Panc1 (cell line): ENCODE measurements at regions not wholly inside any gene's neighbourhood (a gene's known extent, or its start where the extent isn't known, plus 50 kb on each side); places are given as distances from the start of the nearest gene placed in this dataset.

ENCODE experiments used
- ATAC-seq: fragments of 200-7000 bp; cut with Tn5 transposase; 2 replicates; pipeline ENCODE4 v1.9.1; 2020; ENCODE audit warnings: mild to moderate bottlenecking, moderate library complexity
- BruUV-seq: library from RNA; stranded (reverse); fragments of 400-500 nt; replicated peaks from 2 replicates; lab custom pipeline; 2021; lab: Mats Ljungman, UMichigan
- CTCF ChIA-PET: fragments of 300-600 bp; sonication (Branson Sonifier 250); formaldehyde crosslinking; loops from one replicate; lab custom pipeline; 2022; ENCODE audit warnings: antibody characterized with exemption; lab: Charles Lee
- POLR2A ChIA-PET: fragments of 300-600 bp; sonication (Branson Sonifier 250); formaldehyde crosslinking; loops from one replicate; lab custom pipeline; 2022; ENCODE audit warnings: antibody characterized with exemption; lab: Charles Lee
- DNase-seq: peaks from one replicate; pipeline ENCODE4 v3.0.0-alpha.2; 2010; ENCODE audit warnings: low read depth, low spot score
- H3K27ac ChIP-seq: 2 replicates; pipeline ENCODE4 v1.5.1; 2011; ENCODE audit warnings: mild to moderate bottlenecking, low read length, inconsistent platforms
- H3K27me3 ChIP-seq: fragments of 200-500 bp; sonication (Bioruptor generic); 2 replicates; pipeline ENCODE4 v1.6.0; 2014; ENCODE audit warnings: low read length, inconsistent platforms; ENCODE audit not compliant: control insufficient read depth, insufficient read depth
- H3K36me3 ChIP-seq: fragments of 200-500 bp; sonication (Bioruptor generic); 2 replicates; pipeline ENCODE4 v1.5.1; 2014; ENCODE audit warnings: inconsistent platforms, mild to moderate bottlenecking, low read length, moderate library complexity; ENCODE audit not compliant: control insufficient read depth, insufficient read depth
- H3K4me1 ChIP-seq: 2 replicates; pipeline ENCODE4 v1.5.1; 2011; ENCODE audit warnings: inconsistent platforms, mild to moderate bottlenecking, low read length, moderate library complexity; ENCODE audit not compliant: control insufficient read depth, insufficient read depth
- H3K4me3 ChIP-seq, 2 experiments: 2 replicates each; pipeline ENCODE4 v1.5.1; 2011 to 2012; ENCODE audit warnings: low read depth in 2 of 2, low read length in 2 of 2, mild to moderate bottlenecking in 2 of 2, inconsistent platforms in 1 of 2, moderate library complexity in 1 of 2
- H3K9me3 ChIP-seq: fragments of 200-500 bp; sonication (Bioruptor generic); 2 replicates; pipeline ENCODE4 v1.5.1; 2014; ENCODE audit warnings: low read depth, mild to moderate bottlenecking, inconsistent platforms, low read length, moderate library complexity; ENCODE audit not compliant: control insufficient read depth, insufficient read depth
- POLR2AphosphoS5 ChIP-seq: IDR thresholded peaks from 2 replicates; pipeline ENCODE4 v1.6.1; 2012; ENCODE audit warnings: mild to moderate bottlenecking, low read depth, low read length, moderate library complexity
- SIN3A ChIP-seq: IDR thresholded peaks from 2 replicates; pipeline ENCODE4 v1.6.1; 2012; ENCODE audit warnings: low read depth, mild to moderate bottlenecking, low read length, moderate library complexity, borderline replicate concordance; ENCODE audit not compliant: insufficient read depth
- TCF7L2 ChIP-seq: IDR thresholded peaks from 2 replicates; pipeline ENCODE4 v1.6.1; 2011; ENCODE audit warnings: mild to moderate bottlenecking, low read depth, low read length, inconsistent platforms
- in situ Hi-C: cut with HindIII; loops from 2 replicates; pipeline ENCODE4 v1.10.0; 2016; ENCODE audit warnings: low sequenced_read_pairs, low pct_unique_long_range_greater_than_20kb
- intact Hi-C: fragments of 100-400 bp; cut with micrococcal nuclease; formaldehyde crosslinking; loops from one replicate; pipeline ENCODE4 v1.10.0; 2022; ENCODE audit not compliant: unreplicated experiment
- TF ChIP-seq, protein P1 (sequence below), 2 experiments: IDR thresholded peaks; 2 replicates each; pipeline ENCODE4 v1.6.1; 2011 to 2012; ENCODE audit warnings: low read depth in 2 of 2, control low read depth in 1 of 2, low read length in 1 of 2, mild to moderate bottlenecking in 1 of 2, moderate library complexity in 1 of 2; ENCODE audit not compliant: insufficient read depth in 1 of 2
- TF ChIP-seq, protein P2 (sequence below): fragments of 450-650 bp; IDR thresholded peaks from 2 replicates; pipeline ENCODE4 v1.5.1; 2017; ENCODE audit warnings: mild to moderate bottlenecking

GRCh38 chr20:39756369-39756768 lies 794.2 kb downstream of the DHX35 start:
- no peaks in the 10 kb centered on the region for H3K27me3 ChIP-seq
- H3K9me3 ChIP-seq = no peaks in the 10 kb centered on the region
- in situ Hi-C loops (no loop called here), intact Hi-C loops (no loop called here)
- ATAC-seq = no peak
- CTCF ChIA-PET = no interaction called here
- TF ChIP-seq SIN3A (no peak), POLR2AphosphoS5 (no peak), TCF7L2 (no peak)
- TF ChIP-seq, protein P1, sequence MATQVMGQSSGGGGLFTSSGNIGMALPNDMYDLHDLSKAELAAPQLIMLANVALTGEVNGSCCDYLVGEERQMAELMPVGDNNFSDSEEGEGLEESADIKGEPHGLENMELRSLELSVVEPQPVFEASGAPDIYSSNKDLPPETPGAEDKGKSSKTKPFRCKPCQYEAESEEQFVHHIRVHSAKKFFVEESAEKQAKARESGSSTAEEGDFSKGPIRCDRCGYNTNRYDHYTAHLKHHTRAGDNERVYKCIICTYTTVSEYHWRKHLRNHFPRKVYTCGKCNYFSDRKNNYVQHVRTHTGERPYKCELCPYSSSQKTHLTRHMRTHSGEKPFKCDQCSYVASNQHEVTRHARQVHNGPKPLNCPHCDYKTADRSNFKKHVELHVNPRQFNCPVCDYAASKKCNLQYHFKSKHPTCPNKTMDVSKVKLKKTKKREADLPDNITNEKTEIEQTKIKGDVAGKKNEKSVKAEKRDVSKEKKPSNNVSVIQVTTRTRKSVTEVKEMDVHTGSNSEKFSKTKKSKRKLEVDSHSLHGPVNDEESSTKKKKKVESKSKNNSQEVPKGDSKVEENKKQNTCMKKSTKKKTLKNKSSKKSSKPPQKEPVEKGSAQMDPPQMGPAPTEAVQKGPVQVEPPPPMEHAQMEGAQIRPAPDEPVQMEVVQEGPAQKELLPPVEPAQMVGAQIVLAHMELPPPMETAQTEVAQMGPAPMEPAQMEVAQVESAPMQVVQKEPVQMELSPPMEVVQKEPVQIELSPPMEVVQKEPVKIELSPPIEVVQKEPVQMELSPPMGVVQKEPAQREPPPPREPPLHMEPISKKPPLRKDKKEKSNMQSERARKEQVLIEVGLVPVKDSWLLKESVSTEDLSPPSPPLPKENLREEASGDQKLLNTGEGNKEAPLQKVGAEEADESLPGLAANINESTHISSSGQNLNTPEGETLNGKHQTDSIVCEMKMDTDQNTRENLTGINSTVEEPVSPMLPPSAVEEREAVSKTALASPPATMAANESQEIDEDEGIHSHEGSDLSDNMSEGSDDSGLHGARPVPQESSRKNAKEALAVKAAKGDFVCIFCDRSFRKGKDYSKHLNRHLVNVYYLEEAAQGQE (IDR thresholded peaks at IDR 0.05; ENCODE audit: insufficient read depth in 1 of 2, low read depth in 2 of 2, low read length in 1 of 2) = no peak
- TF ChIP-seq, protein P2, sequence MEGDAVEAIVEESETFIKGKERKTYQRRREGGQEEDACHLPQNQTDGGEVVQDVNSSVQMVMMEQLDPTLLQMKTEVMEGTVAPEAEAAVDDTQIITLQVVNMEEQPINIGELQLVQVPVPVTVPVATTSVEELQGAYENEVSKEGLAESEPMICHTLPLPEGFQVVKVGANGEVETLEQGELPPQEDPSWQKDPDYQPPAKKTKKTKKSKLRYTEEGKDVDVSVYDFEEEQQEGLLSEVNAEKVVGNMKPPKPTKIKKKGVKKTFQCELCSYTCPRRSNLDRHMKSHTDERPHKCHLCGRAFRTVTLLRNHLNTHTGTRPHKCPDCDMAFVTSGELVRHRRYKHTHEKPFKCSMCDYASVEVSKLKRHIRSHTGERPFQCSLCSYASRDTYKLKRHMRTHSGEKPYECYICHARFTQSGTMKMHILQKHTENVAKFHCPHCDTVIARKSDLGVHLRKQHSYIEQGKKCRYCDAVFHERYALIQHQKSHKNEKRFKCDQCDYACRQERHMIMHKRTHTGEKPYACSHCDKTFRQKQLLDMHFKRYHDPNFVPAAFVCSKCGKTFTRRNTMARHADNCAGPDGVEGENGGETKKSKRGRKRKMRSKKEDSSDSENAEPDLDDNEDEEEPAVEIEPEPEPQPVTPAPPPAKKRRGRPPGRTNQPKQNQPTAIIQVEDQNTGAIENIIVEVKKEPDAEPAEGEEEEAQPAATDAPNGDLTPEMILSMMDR = no peak
- H3K4me1 ChIP-seq = no peaks in the 10 kb centered on the region
- no peak for DNase-seq
- no TSS peak for BruUV-seq
- POLR2A ChIA-PET = no interaction called here
- no peaks in the 10 kb centered on the region for H3K36me3 ChIP-seq
- H3K4me3 ChIP-seq = no peak overlapping the region
- H3K27ac ChIP-seq = no peak overlapping the region

- Histone ChIP-seq H3K9me3 (peaks cover 6% of the 10 kb centered on the region; the same call in 1 of the 2 replicates), H3K27me3 (no peaks in the 10 kb centered on the region), H3K36me3 (no peaks in the 10 kb centered on the region), H3K4me3 (no peak overlapping the region), H3K4me1 (no peaks in the 10 kb centered on the region), H3K27ac (no peak overlapping the region)
- TF ChIP-seq POLR2AphosphoS5 (no peak), SIN3A (no peak), TCF7L2 (no peak)
- TF ChIP-seq, protein P1 (IDR thresholded peaks at IDR 0.05; ENCODE audit: insufficient read depth in 1 of 2, low read depth in 2 of 2, low read length in 1 of 2) = no peak
- TF ChIP-seq, protein P2 = no peak
- in situ Hi-C loops = no loop called here
- ChIA-PET POLR2A (no interaction called here), CTCF (no interaction called here)
- no TSS peak for BruUV-seq
- ATAC-seq = no peak
- no peak for DNase-seq
- intact Hi-C loops = no loop called here
Measured at GRCh38 chr20:39752262-39752876, 790.2 kb downstream of the DHX35 start.
